Activated naive CD8-positive, alpha-beta T cell treated with anti-CD3 and anti-CD28 coated beads, Interleukin-2, amount 10 ng/mL, durations not matched to agents 7 days and 5 days (primary cell): ENCODE measurements at regions not wholly inside any gene's neighbourhood (a gene's known extent, or its start where the extent isn't known, plus 50 kb on each side); places are given as distances from the start of the nearest gene placed in this dataset.

ENCODE experiments used
- ATAC-seq: fragments of 150-1000 bp; cut with Tn5 transposase; one replicate; pipeline ENCODE4 v1.10.0; 2021; ENCODE audit warnings: low read depth, moderate library complexity
- POLR2A ChIA-PET: fragments of 350-600 bp; sonication (Branson Sonifier 250); formaldehyde crosslinking; loops from one replicate; lab custom pipeline; 2021; ENCODE audit warnings: antibody characterized with exemption; lab: Charles Lee
- DNase-seq: peaks from one replicate; pipeline ENCODE4 v3.0.0; 2021
- H3K27ac Mint-ChIP-seq: one replicate; pipeline ENCODE4 v1.8.0; 2022; ENCODE audit warnings: mild to moderate bottlenecking, mixed read lengths
- H3K27me3 Mint-ChIP-seq: one replicate; pipeline ENCODE4 v1.8.0; 2022; ENCODE audit warnings: mild to moderate bottlenecking, moderate library complexity, mixed read lengths
- H3K36me3 Mint-ChIP-seq: one replicate; pipeline ENCODE4 v1.8.0; 2021; ENCODE audit warnings: mild to moderate bottlenecking, mixed read lengths
- H3K4me1 Mint-ChIP-seq: one replicate; pipeline ENCODE4 v1.8.0; 2021; ENCODE audit warnings: mixed read lengths
- H3K4me3 Mint-ChIP-seq: one replicate; pipeline ENCODE4 v1.8.0; 2022; ENCODE audit warnings: mild to moderate bottlenecking, moderate library complexity, mixed read lengths
- H3K9me3 Mint-ChIP-seq: one replicate; pipeline ENCODE4 v1.8.0; 2021; ENCODE audit warnings: mixed read lengths

DNA sequence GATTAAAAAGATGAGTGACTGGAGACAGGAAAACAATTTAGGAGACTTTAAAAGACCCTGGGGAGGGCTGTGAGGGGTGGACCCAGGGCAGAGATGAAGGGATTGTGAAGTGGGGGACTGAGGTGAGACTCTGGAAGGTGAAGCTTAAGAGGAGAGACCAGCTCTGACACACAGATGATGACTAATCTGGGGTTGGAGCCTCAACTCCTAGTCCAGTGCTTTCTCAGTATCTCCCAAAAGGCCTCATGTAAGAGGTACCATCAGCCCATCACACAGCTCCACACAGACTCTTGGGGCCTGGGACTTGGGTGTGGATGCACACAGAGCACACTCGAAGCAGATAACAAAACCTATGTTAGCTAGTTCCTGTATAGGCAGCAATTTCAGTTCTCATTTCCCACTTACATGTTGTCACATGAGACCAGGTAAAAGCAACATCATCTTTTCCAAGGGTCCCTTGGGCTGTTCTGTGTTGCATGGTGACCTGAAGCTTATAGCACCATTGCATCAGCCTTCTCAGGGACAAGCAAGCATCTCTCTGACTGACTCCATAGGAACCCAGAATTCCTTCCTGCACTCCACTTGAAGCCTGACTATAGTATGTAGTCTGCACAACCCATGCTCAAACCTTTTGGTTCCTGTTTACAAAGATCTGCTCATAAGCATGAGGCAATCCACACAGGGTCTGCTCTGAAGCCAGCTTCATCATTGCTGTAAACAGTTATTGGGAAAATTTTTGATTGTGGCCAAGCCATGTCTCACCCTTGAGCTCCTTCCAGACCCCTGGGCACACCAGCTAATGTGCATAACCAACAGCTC lies 88.6 kb upstream of the MYCBP2 start:
- DNase-seq (no peak), ATAC-seq (no peak)
- Mint-ChIP-seq H3K4me3 (no peak overlapping the region), H3K4me1 (no peaks in the 10 kb centered on the region), H3K9me3 (no peaks in the 10 kb centered on the region), H3K27ac (no peak overlapping the region), H3K27me3 (no peaks in the 10 kb centered on the region), H3K36me3 (no peaks in the 10 kb centered on the region)
- POLR2A ChIA-PET = no interaction called here

DNA sequence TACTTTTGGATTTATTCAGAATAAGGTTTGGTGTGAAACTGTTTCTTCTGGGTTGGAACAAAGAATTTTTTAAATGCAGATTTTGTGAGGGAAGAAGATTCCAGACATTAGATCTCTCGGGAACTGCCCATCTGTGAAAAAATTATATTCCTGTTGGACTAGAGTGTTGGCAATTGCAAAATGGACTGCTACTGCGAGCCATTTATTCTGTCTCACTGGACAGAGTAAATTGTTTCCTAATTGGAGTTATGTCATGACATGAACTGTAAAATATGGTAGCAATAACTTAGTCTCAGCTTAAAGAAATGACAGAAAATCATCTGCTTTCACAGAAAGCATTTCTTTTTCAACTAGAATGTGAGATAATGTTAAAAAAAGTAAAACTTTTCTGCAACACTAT lies 86.0 kb upstream of the MYCBP2 start:
- no peak for ATAC-seq
- H3K27me3 Mint-ChIP-seq = no peaks in the 10 kb centered on the region
- no peaks in the 10 kb centered on the region for H3K36me3 Mint-ChIP-seq
- no peak overlapping the region for H3K27ac Mint-ChIP-seq
- POLR2A ChIA-PET = no interaction called here
- DNase-seq = no peak
- H3K4me3 Mint-ChIP-seq = no peak overlapping the region
- no peaks in the 10 kb centered on the region for H3K9me3 Mint-ChIP-seq
- H3K4me1 Mint-ChIP-seq = peaks cover 2% of the 10 kb centered on the region

DNA sequence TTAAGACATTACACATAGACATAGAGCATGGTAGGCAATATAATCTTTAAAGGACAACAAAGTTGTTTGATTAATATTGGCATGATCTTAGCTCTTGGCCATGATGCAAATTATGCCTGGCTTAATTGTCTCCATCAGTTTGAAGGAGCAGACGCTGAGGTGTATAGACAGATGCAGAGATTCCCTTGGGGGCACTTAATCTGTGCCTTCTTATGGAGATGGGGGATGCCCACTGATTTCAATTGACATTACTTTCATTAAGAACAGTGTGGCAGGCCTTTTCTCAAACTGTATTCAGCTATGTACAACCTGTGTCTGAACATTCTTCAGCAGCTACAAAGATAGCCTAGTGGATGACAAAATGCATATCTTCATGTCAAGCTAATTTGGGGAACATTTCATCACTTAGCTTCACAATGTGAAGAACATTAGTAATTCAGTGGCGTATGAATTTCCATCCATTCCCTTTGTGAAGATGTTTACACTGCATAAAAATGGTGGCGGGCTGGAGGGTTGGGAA lies 85.3 kb upstream of the MYCBP2 start:
- DNase-seq = no peak
- H3K4me1 Mint-ChIP-seq = peaks cover 2% of the 10 kb centered on the region
- H3K36me3 Mint-ChIP-seq = no peaks in the 10 kb centered on the region
- H3K27ac Mint-ChIP-seq = no peak overlapping the region
- no peaks in the 10 kb centered on the region for H3K27me3 Mint-ChIP-seq
- POLR2A ChIA-PET = no interaction called here
- H3K9me3 Mint-ChIP-seq = no peaks in the 10 kb centered on the region
- H3K4me3 Mint-ChIP-seq = no peak overlapping the region
- ATAC-seq = no peak

DNA sequence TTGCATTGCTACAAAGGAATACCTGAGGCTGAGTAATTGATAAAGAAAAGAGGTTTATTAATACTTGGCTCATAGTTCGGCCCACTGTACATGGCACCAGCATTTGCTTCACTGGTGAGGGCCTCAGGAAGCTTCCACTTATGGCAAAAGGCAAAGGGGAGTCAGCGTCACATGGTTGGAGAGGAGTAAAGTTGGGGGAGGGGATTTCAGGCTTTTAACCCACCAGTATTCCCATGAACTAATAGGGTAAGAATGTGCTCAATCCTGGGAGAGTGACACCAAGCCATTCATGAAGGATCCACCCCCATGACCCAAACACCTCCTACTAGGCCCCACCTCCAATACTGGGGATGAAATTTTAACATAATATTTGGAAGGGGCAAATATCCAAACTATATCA lies 82.5 kb upstream of the MYCBP2 start:
- no peak for ATAC-seq
- H3K4me1 Mint-ChIP-seq = peaks cover 2% of the 10 kb centered on the region
- POLR2A ChIA-PET = no interaction called here
- no peak overlapping the region for H3K4me3 Mint-ChIP-seq
- no peaks in the 10 kb centered on the region for H3K9me3 Mint-ChIP-seq
- DNase-seq = no peak
- no peaks in the 10 kb centered on the region for H3K27me3 Mint-ChIP-seq
- no peak overlapping the region for H3K27ac Mint-ChIP-seq
- H3K36me3 Mint-ChIP-seq = no peaks in the 10 kb centered on the region

DNA sequence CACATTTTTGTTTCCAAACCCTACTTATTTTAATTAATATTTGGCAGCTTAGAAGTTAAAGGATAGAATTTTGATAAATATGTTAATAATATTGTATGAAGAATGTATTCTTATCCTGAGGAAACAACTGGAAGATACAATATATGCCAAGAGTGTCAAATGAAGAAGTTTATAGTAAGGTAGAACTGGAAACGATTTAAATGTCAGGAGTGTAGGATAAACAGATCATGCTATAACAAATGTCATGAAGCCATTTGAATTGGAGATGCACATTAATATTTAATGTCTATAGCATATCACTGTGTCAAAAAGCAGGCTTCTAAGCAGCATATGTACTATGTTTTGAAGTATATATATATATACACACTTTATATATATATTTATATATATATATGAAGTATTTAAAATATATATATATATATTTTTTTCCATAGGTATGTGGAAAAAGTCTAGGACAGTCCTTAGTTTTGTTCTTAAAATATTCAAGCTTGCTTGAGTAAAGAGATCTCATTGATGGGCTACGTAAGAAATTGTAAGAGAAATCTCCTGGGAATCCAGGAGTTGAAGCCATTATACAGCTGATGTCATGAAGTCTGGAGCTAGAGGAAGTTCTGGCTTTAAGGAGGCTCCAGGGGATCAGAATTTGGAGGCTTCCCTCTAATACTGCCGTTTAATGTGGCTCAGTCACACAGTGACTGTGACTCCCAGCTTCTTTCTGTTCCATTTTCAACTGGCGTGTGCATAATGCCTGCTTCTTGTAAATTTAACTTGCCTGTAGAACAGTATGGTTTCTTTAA lies 79.9 kb upstream of the MYCBP2 start:
- POLR2A ChIA-PET = no interaction called here
- no peak for DNase-seq

DNA sequence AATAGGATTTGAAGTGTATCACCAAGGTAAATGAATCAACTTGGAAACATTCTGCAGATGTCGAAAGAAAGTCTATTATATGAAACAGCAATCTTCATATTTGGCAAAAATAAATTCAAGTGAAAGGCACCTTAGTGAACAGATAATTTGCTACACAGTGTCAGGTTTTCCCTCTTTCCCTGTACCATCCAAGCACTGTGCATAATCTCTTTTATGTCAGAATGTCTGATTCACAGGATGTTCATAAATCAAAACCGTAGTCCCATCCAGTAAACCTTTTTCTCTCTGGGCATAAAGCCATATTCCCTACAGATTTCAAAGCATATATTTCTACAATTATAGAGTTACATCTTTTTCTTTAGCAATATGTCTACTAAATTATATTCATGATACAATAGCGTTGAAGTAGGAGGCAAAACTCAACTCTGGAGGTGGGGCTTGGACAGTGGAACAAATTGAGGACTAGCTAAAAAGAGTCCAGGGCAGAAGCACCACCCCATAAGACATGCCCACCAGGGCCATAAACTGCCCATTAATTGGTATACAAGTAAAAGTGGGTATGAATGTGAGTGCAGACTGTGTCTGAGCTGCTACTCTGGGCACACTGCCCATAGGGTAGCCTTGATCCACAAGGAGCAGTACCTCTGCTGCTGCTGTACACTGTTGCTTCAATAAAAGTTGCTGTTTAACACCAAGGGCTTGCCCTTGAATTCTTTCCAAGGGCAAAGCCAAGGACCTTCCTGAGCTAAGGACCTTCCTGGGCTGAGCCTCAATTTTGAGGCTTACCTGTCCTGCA lies 72.1 kb upstream of the MYCBP2 start:
- no peak overlapping the region for H3K4me3 Mint-ChIP-seq
- peaks cover 13% of the 10 kb centered on the region for H3K27me3 Mint-ChIP-seq
- H3K4me1 Mint-ChIP-seq = no peaks in the 10 kb centered on the region
- no peaks in the 10 kb centered on the region for H3K36me3 Mint-ChIP-seq
- peaks cover 2% of the 10 kb centered on the region for H3K9me3 Mint-ChIP-seq
- no peak for ATAC-seq
- POLR2A ChIA-PET = no interaction called here
- no peak overlapping the region for H3K27ac Mint-ChIP-seq
- no peak for DNase-seq

More for the DNA sequence above, 79.9 kb upstream of the MYCBP2 start:
- H3K27me3 Mint-ChIP-seq = no peaks in the 10 kb centered on the region
- no peak for ATAC-seq
- no peaks in the 10 kb centered on the region for H3K36me3 Mint-ChIP-seq
- H3K4me1 Mint-ChIP-seq = peaks cover 2% of the 10 kb centered on the region
- no peak overlapping the region for H3K27ac Mint-ChIP-seq
- peaks cover 2% of the 10 kb centered on the region for H3K9me3 Mint-ChIP-seq
- no peak overlapping the region for H3K4me3 Mint-ChIP-seq

DNA sequence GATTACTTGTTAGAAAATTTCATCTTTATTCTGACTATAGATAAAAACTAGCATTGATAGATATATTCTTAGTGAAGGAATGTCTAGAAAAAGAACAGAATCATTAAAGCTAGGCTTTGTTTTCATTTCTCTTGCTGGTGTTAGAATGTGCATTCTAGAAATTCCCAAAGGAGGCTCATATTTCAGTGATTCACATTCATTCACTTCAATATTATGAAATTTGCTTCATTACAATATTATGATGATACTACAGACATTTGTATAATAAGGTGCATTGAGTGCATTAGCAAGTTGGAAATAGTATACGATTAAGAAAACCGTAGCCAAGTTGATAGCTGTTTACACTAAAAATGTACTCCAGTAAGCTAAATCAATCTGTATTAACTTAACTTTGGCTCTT lies 70.7 kb upstream of the MYCBP2 start:
- Mint-ChIP-seq H3K27ac (no peak overlapping the region), H3K27me3 (peaks cover 13% of the 10 kb centered on the region), H3K36me3 (peaks cover 3% of the 10 kb centered on the region), H3K9me3 (no peaks in the 10 kb centered on the region), H3K4me1 (peaks cover 10% of the 10 kb centered on the region), H3K4me3 (no peak overlapping the region)
- ATAC-seq = no peak
- POLR2A ChIA-PET = no interaction called here
- DNase-seq = no peak

DNA sequence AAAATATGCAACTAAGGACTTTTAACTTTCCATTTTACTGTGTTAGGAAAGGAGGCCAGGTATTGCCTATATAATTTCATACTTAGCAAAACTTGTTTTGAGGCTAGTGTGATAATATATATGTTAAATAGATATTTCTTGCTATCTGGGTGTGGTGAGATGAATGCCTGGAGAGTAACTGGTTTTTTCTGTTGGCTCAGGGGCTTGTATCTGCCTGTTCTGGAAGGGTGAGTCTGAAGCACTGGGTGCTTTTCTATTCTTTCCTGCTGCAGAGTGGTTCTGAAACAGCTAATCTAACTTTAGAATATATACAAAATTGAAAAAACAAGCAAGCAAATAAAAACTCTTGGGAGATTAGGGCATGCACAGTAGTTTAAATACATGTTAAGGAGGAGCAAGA lies 64.6 kb upstream of the MYCBP2 start:
- DNase-seq (no peak), ATAC-seq (no peak)
- peaks cover 4% of the 10 kb centered on the region for H3K27me3 Mint-ChIP-seq
- no peaks in the 10 kb centered on the region for H3K9me3 Mint-ChIP-seq
- H3K4me3 Mint-ChIP-seq = no peak overlapping the region
- H3K27ac Mint-ChIP-seq = no peak overlapping the region
- H3K36me3 Mint-ChIP-seq = peaks cover 3% of the 10 kb centered on the region
- POLR2A ChIA-PET = interaction anchor here (1.0 kb wide), 1 partner anchor 62 kb away, joined by 3 read pairs; no protein-coding TSS in a partner anchor
- H3K4me1 Mint-ChIP-seq = peaks cover 18% of the 10 kb centered on the region

DNA sequence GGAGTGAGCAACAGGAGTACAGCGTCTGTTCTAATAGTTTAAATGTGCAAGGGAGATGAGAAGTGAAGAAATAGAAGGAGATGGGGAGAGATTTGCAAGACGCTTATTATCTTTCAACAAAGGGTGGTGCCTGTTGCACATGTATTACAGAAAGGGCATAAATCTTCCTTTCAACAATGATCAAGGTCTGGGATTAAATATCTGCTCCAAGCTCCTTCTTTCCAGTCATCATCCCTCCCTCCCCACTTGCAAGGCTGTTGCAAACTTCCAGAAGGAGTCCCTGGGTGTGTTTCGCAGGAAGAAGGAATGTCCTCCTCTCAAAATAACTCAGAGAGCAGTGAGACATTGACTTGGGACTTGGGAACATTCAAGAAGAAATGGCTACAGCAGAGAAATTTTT lies 63.5 kb upstream of the MYCBP2 start:
- peaks cover 4% of the 10 kb centered on the region for H3K36me3 Mint-ChIP-seq
- peaks cover 18% of the 10 kb centered on the region for H3K4me1 Mint-ChIP-seq
- POLR2A ChIA-PET = no interaction called here

DNA sequence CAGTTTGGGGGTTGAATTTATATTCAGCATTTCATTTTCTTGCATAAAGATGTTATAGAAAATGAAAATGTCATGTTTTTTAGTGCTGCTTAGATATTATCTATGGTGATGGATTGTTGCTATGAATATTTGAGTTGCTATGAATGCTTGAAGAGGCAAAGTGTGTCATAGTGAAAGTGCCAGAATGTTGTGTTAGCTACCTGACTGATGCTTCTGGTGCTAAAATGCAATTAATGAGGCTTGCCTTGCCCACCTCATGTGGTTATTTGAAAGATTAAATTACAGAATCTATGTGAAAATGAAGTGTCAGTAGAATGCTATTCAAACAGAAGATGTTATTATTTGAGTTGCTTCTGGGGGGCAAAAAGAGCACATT lies 62.7 kb upstream of the MYCBP2 start:
- H3K27ac Mint-ChIP-seq = no peak overlapping the region
- H3K4me1 Mint-ChIP-seq = peaks cover 18% of the 10 kb centered on the region
- ATAC-seq = no peak
- H3K4me3 Mint-ChIP-seq = no peak overlapping the region
- peaks cover 4% of the 10 kb centered on the region for H3K36me3 Mint-ChIP-seq
- POLR2A ChIA-PET = no interaction called here
- peaks cover 7% of the 10 kb centered on the region for H3K27me3 Mint-ChIP-seq
- no peak for DNase-seq
- H3K9me3 Mint-ChIP-seq = no peaks in the 10 kb centered on the region

More for the DNA sequence above, 63.5 kb upstream of the MYCBP2 start:
- H3K9me3 Mint-ChIP-seq = no peaks in the 10 kb centered on the region
- no peak overlapping the region for H3K27ac Mint-ChIP-seq
- ATAC-seq = no peak
- no peak overlapping the region for H3K4me3 Mint-ChIP-seq
- no peak for DNase-seq
- peaks cover 4% of the 10 kb centered on the region for H3K27me3 Mint-ChIP-seq

DNA sequence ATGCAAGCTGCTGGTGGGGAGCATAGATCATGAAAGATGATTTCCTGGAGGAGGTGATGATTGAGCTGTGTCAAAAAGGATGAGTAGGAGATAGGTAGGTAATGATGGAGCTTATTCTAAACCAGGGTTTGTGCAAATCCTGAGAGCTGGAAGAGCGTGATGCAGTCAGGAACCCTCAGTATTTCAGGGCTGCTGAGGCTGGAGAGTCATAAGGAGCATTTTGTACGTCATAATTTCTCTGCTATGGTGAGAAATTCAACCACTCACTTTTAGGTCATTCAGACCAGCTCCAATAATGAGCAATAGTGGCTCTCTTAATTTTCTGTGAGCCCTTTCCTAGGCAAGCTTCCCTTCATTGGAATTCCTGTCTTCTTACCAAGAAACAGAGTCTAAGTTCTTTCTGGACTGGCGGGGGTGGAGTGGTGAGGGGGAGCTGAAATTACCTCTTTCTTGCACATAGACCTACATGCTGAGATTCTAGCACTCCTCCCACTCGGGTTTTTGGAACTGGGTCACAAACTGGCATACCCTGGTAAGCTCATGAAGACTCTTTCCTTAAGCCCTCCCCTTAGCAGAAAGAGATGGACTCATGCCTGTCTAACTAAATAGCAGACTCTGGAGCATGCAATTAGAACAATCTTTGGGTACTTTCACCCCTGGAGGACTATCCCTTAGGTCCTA lies 62.2 kb upstream of the MYCBP2 start:
- Mint-ChIP-seq H3K4me3 (no peak overlapping the region), H3K27me3 (peaks cover 9% of the 10 kb centered on the region), H3K36me3 (peaks cover 4% of the 10 kb centered on the region), H3K4me1 (peaks cover 18% of the 10 kb centered on the region), H3K27ac (no peak overlapping the region), H3K9me3 (no peaks in the 10 kb centered on the region)
- DNase-seq (no peak), ATAC-seq (no peak)
- POLR2A ChIA-PET = no interaction called here

DNA sequence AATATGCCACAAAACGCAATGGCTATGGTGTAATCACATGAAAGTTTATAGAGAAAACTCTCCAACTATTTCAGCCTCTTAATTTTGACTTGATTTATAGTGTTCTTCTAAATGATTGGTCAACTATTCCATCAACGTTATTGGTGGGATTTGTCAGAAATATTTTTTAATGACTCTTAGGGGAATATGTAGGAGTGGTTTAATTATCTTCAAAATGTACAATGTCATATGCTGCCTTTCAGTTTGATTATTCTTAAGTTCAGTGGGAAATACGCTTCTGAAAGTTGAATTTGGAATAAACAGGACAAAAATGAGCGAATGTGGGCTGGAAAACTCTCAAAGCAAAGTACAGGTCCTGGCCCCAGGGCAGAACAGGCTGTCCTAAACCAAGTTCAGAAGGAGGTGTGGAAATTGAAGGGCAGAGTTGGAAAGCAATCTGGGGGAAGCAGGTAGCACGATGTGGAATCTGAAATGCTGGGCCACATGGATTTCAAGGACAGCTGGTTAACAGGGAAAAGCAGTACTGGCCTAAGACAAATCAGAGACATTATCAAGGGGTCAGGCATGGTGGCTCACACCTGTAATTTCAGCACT lies 60.8 kb upstream of the MYCBP2 start:
- no peak for ATAC-seq

More for the DNA sequence above, 60.8 kb upstream of the MYCBP2 start:
- H3K4me3 Mint-ChIP-seq = no peak overlapping the region
- POLR2A ChIA-PET = no interaction called here
- H3K4me1 Mint-ChIP-seq = peaks cover 8% of the 10 kb centered on the region
- H3K27me3 Mint-ChIP-seq = peaks cover 18% of the 10 kb centered on the region
- peaks cover 1% of the 10 kb centered on the region for H3K36me3 Mint-ChIP-seq
- H3K9me3 Mint-ChIP-seq = no peaks in the 10 kb centered on the region
- no peak for DNase-seq
- no peak overlapping the region for H3K27ac Mint-ChIP-seq
